GM23338 (cell line): ENCODE measurements at regions not wholly inside any gene's neighbourhood (a gene's known extent, or its start where the extent isn't known, plus 50 kb on each side); places are given as distances from the start of the nearest gene placed in this dataset.
A peak's percentile ranks its signal among the peaks of the same experiment; 100 is the strongest.

ENCODE experiments used
- ATAC-seq: fragments of 200-7000 bp; cut with Tn5 transposase; 3 replicates; pipeline ENCODE4 v1.9.1; 2020
- DNase-seq: peaks from one replicate; pipeline ENCODE4 v3.0.0-alpha.2; 2015; ENCODE audit warnings: low spot score
- H2AFZ ChIP-seq: fragments of 200-600 bp; sonication (generic); 2 replicates; pipeline ENCODE4 v1.8.0; 2016; ENCODE audit warnings: antibody characterized with exemption, mild to moderate bottlenecking, moderate library complexity
- H3F3A ChIP-seq: fragments of 200-600 bp; sonication (generic); replicated peaks from 2 replicates; pipeline ENCODE4 v1.8.0; 2017; ENCODE audit warnings: antibody characterized with exemption, mixed run types, low read depth
- H3K27ac ChIP-seq: fragments of 200-600 bp; sonication (generic); 2 replicates; pipeline ENCODE4 v1.6.1; 2016; ENCODE audit warnings: low read depth
- H3K27me3 ChIP-seq: fragments of 200-600 bp; sonication (generic); 2 replicates; pipeline ENCODE4 v1.8.0; 2016; ENCODE audit warnings: mild to moderate bottlenecking, mixed run types, moderate library complexity; ENCODE audit not compliant: insufficient read depth
- H3K36me3 ChIP-seq: fragments of 200-600 bp; sonication (generic); 2 replicates; pipeline ENCODE4 v1.8.0; 2016; ENCODE audit warnings: mild to moderate bottlenecking; ENCODE audit not compliant: insufficient read depth
- H3K4me1 ChIP-seq: fragments of 200-600 bp; sonication (generic); 2 replicates; pipeline ENCODE4 v1.8.0; 2016; ENCODE audit warnings: mild to moderate bottlenecking, moderate library complexity; ENCODE audit not compliant: insufficient read depth
- H3K4me2 ChIP-seq: fragments of 200-600 bp; sonication (generic); 2 replicates; pipeline ENCODE4 v1.7.1; 2017; ENCODE audit warnings: mixed run types
- H3K4me3 ChIP-seq: fragments of 200-600 bp; sonication (generic); 2 replicates; pipeline ENCODE4 v1.6.1; 2016; ENCODE audit warnings: mixed run types
- H3K79me2 ChIP-seq: fragments of 200-600 bp; sonication (generic); replicated peaks from 2 replicates; pipeline ENCODE4 v1.8.0; 2017; ENCODE audit warnings: mild to moderate bottlenecking; ENCODE audit not compliant: insufficient read depth
- H3K9me2 ChIP-seq: fragments of 200-600 bp; sonication (generic); 2 replicates; pipeline ENCODE4 v1.8.0; 2017; ENCODE audit not compliant: insufficient read depth
- H4K20me1 ChIP-seq: fragments of 200-600 bp; sonication (generic); replicated peaks from 2 replicates; pipeline ENCODE4 v1.8.0; 2017; ENCODE audit warnings: mild to moderate bottlenecking; ENCODE audit not compliant: insufficient read depth
- H3K27ac Mint-ChIP-seq: 2 replicates; pipeline ENCODE4 v1.8.0; 2020; ENCODE audit warnings: inconsistent platforms, mild to moderate bottlenecking, moderate library complexity, mixed read lengths
- H3K27me3 Mint-ChIP-seq: 3 replicates; pipeline ENCODE4 v1.8.0; 2022; ENCODE audit warnings: low read depth, mild to moderate bottlenecking, moderate library complexity, mixed read lengths, inconsistent platforms; ENCODE audit not compliant: insufficient read depth, poor library complexity
- H3K36me3 Mint-ChIP-seq: 3 replicates; pipeline ENCODE4 v1.8.0; 2021; ENCODE audit warnings: low read depth, mild to moderate bottlenecking, inconsistent platforms, moderate library complexity, mixed read lengths
- H3K4me1 Mint-ChIP-seq: 3 replicates; pipeline ENCODE4 v1.8.0; 2020; ENCODE audit warnings: mild to moderate bottlenecking, inconsistent platforms, mixed read lengths
- H3K4me3 Mint-ChIP-seq: 3 replicates; pipeline ENCODE4 v1.8.0; 2021; ENCODE audit warnings: moderate library complexity, mild to moderate bottlenecking, inconsistent platforms, mixed read lengths
- H3K9me3 Mint-ChIP-seq: 3 replicates; pipeline ENCODE4 v1.8.0; 2020; ENCODE audit warnings: moderate library complexity, mild to moderate bottlenecking, inconsistent platforms, mixed read lengths
- CREB1 ChIP-seq: fragments of 250-450 bp; sonication (Bioruptor Pico); IDR thresholded peaks from 2 replicates; pipeline ENCODE4 v1.5.0; 2020; ENCODE audit warnings: low read depth, mild to moderate bottlenecking, moderate library complexity
- CTCF ChIP-seq, 2 experiments: fragments of 200-600 bp in 1 of 2; sonication (generic) in 1 of 2; conservative IDR thresholded peaks; 2 replicates each; pipeline versions ENCODE4 v1.5.1 to v1.6.1; 2016 to 2017; ENCODE audit warnings: antibody characterized with exemption in 2 of 2, low read depth in 2 of 2, mild to moderate bottlenecking in 2 of 2, moderate library complexity in 1 of 2
- ETS1 ChIP-seq: IDR thresholded peaks from 2 replicates; pipeline ENCODE4 v1.6.1; 2016; ENCODE audit warnings: antibody characterized with exemption
- EZH2 ChIP-seq: fragments of 200-600 bp; sonication (generic); IDR thresholded peaks from one replicate; pipeline ENCODE4 v1.8.0; 2017; ENCODE audit warnings: antibody characterized with exemption, mild to moderate bottlenecking, low read depth; ENCODE audit not compliant: unreplicated experiment
- EZH2phosphoT487 ChIP-seq: fragments of 200-600 bp; sonication (generic); IDR thresholded peaks from one replicate; pipeline ENCODE4 v1.8.1; 2018; ENCODE audit warnings: antibody characterized with exemption; ENCODE audit not compliant: unreplicated experiment
- JUNB ChIP-seq: IDR thresholded peaks from one replicate; pipeline ENCODE4 v1.6.1; 2016; ENCODE audit warnings: antibody characterized with exemption; ENCODE audit not compliant: unreplicated experiment
- NANOG ChIP-seq: IDR thresholded peaks from 2 replicates; pipeline ENCODE4 v1.6.1; 2016; ENCODE audit warnings: antibody characterized with exemption, borderline replicate concordance
- POLR2AphosphoS5 ChIP-seq: IDR thresholded peaks from 2 replicates; pipeline ENCODE4 v1.6.1; 2016; ENCODE audit warnings: antibody characterized with exemption, low read depth
- REST ChIP-seq: IDR thresholded peaks from one replicate; pipeline ENCODE4 v1.6.1; 2018; ENCODE audit warnings: antibody characterized with exemption; ENCODE audit not compliant: unreplicated experiment
- STAT1 ChIP-seq: IDR thresholded peaks from one replicate; pipeline ENCODE4 v1.6.1; 2016; ENCODE audit warnings: antibody characterized with exemption; ENCODE audit not compliant: unreplicated experiment
- ZNF114 ChIP-seq: fragments of 250-450 bp; sonication (Bioruptor Pico); IDR thresholded peaks from 2 replicates; pipeline ENCODE4 v1.5.0; 2020; ENCODE audit warnings: mild to moderate bottlenecking, moderate library complexity
- ZNF331 ChIP-seq: fragments of 250-450 bp; sonication (Bioruptor Pico); IDR thresholded peaks from 2 replicates; pipeline ENCODE4 v1.5.0; 2020; ENCODE audit warnings: low read depth, mild to moderate bottlenecking, moderate library complexity

GRCh38 chr22:27406389-27406861 is 395.1 kb downstream of the MN1 start:
- H3K4me2 ChIP-seq: no peak overlapping the region
- no peaks in the 10 kb centered on the region for H3K27me3 ChIP-seq
- Mint-ChIP-seq H3K27me3 (peaks cover 8% of the 10 kb centered on the region), H3K9me3 (no peaks in the 10 kb centered on the region), H3K27ac (no peak overlapping the region), H3K4me1 (peaks cover 12% of the 10 kb centered on the region), H3K36me3 (no peaks in the 10 kb centered on the region), H3K4me3 (no peak overlapping the region)
- TF ChIP-seq ZNF331 (CRISPR knock-in tag) (no peak), NANOG (no peak), ZNF114 (CRISPR knock-in tag) (no peak), ETS1 (no peak), CTCF (conservative IDR thresholded peaks at IDR 0.05; ENCODE audit: low read depth in 2 of 2) (no peak)
- H2AFZ ChIP-seq: 0 out of 2 replicates have a peak overlapping the region, but pooled peaks have one; percentile 23
- ATAC-seq: no peak
- H3K4me1 ChIP-seq: no peaks in the 10 kb centered on the region; the same call in 1 of the 2 replicates
- H3K36me3 ChIP-seq: no peaks in the 10 kb centered on the region
- H4K20me1 ChIP-seq: no peaks in the 10 kb centered on the region
- no peaks in the 10 kb centered on the region for H3F3A ChIP-seq
- H3K27ac ChIP-seq: no peak overlapping the region
- no peaks in the 10 kb centered on the region for H3K79me2 ChIP-seq
- H3K4me3 ChIP-seq: no peak overlapping the region
- H3K9me2 ChIP-seq: 0 out of 2 replicates have a peak, but pooled peaks cover 2% of the 10 kb centered on the region
- DNase-seq: no peak

GRCh38 chr22:27407369-27407985 is 394.1 kb downstream of the MN1 start:
- Histone ChIP-seq H3K4me3 (no peak overlapping the region), H3K4me1 (no peaks in the 10 kb centered on the region; the same call in 1 of the 2 replicates), H4K20me1 (no peaks in the 10 kb centered on the region), H3K36me3 (no peaks in the 10 kb centered on the region), H3K27me3 (no peaks in the 10 kb centered on the region), H3F3A (no peaks in the 10 kb centered on the region), H3K9me2 (no peaks in the 10 kb centered on the region), H3K79me2 (no peaks in the 10 kb centered on the region), H3K27ac (no peak overlapping the region), H3K4me2 (no peak overlapping the region), H2AFZ (no peak overlapping the region; the same call in 1 of the 2 replicates)
- Mint-ChIP-seq H3K27me3 (peaks cover 10% of the 10 kb centered on the region), H3K9me3 (no peaks in the 10 kb centered on the region), H3K4me3 (no peak overlapping the region; the same call in 2 of the 3 replicates), H3K4me1 (peaks cover 12% of the 10 kb centered on the region), H3K27ac (no peak overlapping the region), H3K36me3 (no peaks in the 10 kb centered on the region)
- peak; percentile 19 for ATAC-seq
- DNase-seq: peak; percentile 25
- TF ChIP-seq ETS1 (no peak), EZH2 (no peak), ZNF331 (CRISPR knock-in tag) (no peak), REST (no peak), CREB1 (CRISPR knock-in tag) (no peak), STAT1 (no peak), CTCF (conservative IDR thresholded peaks at IDR 0.05; ENCODE audit: low read depth in 2 of 2) (no peak), JUNB (no peak), POLR2AphosphoS5 (no peak), ZNF114 (CRISPR knock-in tag) (no peak), EZH2phosphoT487 (no peak)
